Type B pancreatic cell (in vitro differentiated cells): ENCODE measurements at regions not wholly inside any gene's neighbourhood (a gene's known extent, or its start where the extent isn't known, plus 50 kb on each side); places are given as distances from the start of the nearest gene placed in this dataset.
A peak's percentile ranks its signal among the peaks of the same experiment; 100 is the strongest.

ENCODE experiments used
- DNase-seq: peaks from one replicate; pipeline ENCODE4 v3.0.0; 2021; ENCODE audit warnings: mixed read lengths; ENCODE audit not compliant: unreplicated experiment; ENCODE audit errors: extremely low spot score
- H3K27ac Mint-ChIP-seq: 2 replicates; pipeline ENCODE4 v1.8.0; 2021; ENCODE audit warnings: mild to moderate bottlenecking, mixed read lengths
- H3K27me3 Mint-ChIP-seq: 2 replicates; pipeline ENCODE4 v1.8.0; 2021; ENCODE audit warnings: mixed read lengths
- H3K36me3 Mint-ChIP-seq: 2 replicates; pipeline ENCODE4 v1.8.0; 2021; ENCODE audit warnings: mixed read lengths
- H3K4me1 Mint-ChIP-seq: one replicate; pipeline ENCODE4 v1.8.0; 2021; ENCODE audit warnings: mixed read lengths; ENCODE audit not compliant: unreplicated experiment
- H3K4me3 Mint-ChIP-seq: 2 replicates; pipeline ENCODE4 v1.8.0; 2021; ENCODE audit warnings: mild to moderate bottlenecking, mixed read lengths
- H3K9me3 Mint-ChIP-seq: 2 replicates; pipeline ENCODE4 v1.8.0; 2021; ENCODE audit warnings: mixed read lengths
- TF ChIP-seq, protein P1 (sequence below): fragments of 200-600 bp; sonication (generic); conservative IDR thresholded peaks from 2 replicates; pipeline ENCODE4 v1.5.0; 2021; ENCODE audit warnings: antibody characterized with exemption, mild to moderate bottlenecking

DNA sequence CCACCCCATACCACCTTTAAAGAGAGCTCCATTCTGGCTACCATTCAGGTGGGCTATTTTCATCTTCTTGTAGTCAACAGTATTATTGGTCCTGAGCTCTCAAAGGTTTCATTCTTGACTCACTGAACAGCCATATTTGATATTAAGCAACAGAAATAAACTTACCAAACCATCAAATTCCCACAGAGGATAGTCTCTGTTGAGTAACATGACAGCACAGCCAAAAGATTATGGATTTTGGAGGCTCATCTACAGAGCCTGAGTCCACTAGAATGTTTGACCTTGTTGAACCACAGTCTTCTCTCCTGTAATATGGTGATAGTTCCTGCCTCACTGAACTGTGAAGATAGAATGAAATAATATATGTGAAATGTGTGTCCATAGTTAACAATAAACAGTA lies 276.3 kb upstream of the LDB2 start:
- H3K27ac Mint-ChIP-seq: no peak overlapping the region
- H3K4me3 Mint-ChIP-seq: no peak overlapping the region
- TF ChIP-seq, protein P1, sequence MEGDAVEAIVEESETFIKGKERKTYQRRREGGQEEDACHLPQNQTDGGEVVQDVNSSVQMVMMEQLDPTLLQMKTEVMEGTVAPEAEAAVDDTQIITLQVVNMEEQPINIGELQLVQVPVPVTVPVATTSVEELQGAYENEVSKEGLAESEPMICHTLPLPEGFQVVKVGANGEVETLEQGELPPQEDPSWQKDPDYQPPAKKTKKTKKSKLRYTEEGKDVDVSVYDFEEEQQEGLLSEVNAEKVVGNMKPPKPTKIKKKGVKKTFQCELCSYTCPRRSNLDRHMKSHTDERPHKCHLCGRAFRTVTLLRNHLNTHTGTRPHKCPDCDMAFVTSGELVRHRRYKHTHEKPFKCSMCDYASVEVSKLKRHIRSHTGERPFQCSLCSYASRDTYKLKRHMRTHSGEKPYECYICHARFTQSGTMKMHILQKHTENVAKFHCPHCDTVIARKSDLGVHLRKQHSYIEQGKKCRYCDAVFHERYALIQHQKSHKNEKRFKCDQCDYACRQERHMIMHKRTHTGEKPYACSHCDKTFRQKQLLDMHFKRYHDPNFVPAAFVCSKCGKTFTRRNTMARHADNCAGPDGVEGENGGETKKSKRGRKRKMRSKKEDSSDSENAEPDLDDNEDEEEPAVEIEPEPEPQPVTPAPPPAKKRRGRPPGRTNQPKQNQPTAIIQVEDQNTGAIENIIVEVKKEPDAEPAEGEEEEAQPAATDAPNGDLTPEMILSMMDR: no peak
- H3K36me3 Mint-ChIP-seq: peaks cover 4% of the 10 kb centered on the region
- peaks cover 6% of the 10 kb centered on the region for H3K4me1 Mint-ChIP-seq
- no peak for DNase-seq
- no peaks in the 10 kb centered on the region for H3K9me3 Mint-ChIP-seq
- H3K27me3 Mint-ChIP-seq: no peaks in the 10 kb centered on the region

DNA sequence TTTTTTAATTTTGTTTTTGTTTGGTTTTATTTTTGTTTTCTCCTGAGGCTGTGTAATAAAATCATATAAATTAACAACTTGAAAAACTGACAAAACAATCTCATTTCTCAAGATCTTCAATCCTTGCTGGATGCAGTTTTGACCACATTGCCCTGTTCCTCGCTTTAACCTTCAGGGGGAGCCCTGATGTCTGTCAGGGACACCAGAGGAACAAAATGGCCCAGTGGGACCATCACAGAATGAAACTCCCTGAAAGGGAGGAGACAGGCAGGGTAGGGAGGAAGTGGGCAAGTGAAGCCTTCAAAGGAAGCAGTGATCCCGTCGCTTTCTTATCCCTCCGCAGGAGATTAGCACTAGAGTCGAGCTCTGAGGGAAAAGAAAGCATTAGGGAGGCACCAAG lies 274.9 kb upstream of the LDB2 start:
- H3K4me3 Mint-ChIP-seq: no peak overlapping the region
- TF ChIP-seq, protein P1: peak; percentile 49
- no peaks in the 10 kb centered on the region for H3K27me3 Mint-ChIP-seq
- peaks cover 4% of the 10 kb centered on the region for H3K36me3 Mint-ChIP-seq
- H3K27ac Mint-ChIP-seq: no peak overlapping the region
- peaks cover 15% of the 10 kb centered on the region for H3K4me1 Mint-ChIP-seq
- no peaks in the 10 kb centered on the region for H3K9me3 Mint-ChIP-seq
- DNase-seq: no peak

DNA sequence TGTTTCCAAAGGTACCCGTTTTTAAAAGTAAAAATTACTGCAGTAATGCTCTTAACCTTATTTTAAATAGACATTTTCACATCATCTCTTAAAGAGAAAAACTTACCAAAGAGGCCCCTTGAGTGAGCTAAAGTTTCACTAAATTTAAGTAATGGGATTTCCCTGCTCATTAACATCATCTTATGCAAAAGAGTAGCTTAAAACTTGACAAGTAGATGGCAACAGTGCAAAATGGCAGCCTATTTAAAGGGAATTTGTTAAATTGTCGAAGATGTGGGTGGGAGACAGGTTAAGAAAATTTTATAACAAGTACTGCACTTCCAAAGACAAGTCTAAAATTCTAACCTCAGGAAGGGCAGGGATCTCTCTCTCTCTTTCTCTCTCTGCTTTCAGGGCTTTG lies 271.7 kb upstream of the LDB2 start:
- Mint-ChIP-seq H3K4me3 (no peak overlapping the region), H3K4me1 (peaks cover 29% of the 10 kb centered on the region), H3K27me3 (no peaks in the 10 kb centered on the region), H3K36me3 (no peaks in the 10 kb centered on the region), H3K27ac (no peak overlapping the region), H3K9me3 (no peaks in the 10 kb centered on the region)
- no peak for DNase-seq
- TF ChIP-seq, protein P1: no peak

DNA sequence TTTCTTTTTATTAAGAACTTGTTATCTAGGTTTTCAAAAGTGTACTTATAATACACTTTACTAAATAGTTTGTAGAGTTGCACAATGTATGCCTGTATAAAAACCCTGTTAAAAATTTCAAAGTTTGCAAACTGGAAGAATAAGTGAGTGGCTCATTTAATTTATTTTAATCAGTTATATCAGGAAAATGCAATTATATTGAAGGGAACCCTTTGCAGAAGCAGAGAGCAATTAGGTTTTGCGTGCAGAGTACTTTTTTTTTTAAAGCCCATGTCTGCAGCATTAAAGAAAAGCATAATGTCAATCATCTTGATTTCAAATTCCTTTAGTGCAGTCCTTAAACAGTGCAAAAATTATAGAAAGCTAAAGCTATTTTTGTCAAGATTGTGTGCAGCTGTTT lies 271.3 kb upstream of the LDB2 start:
- Mint-ChIP-seq H3K27me3 (no peaks in the 10 kb centered on the region), H3K4me1 (peaks cover 29% of the 10 kb centered on the region)

DNA sequence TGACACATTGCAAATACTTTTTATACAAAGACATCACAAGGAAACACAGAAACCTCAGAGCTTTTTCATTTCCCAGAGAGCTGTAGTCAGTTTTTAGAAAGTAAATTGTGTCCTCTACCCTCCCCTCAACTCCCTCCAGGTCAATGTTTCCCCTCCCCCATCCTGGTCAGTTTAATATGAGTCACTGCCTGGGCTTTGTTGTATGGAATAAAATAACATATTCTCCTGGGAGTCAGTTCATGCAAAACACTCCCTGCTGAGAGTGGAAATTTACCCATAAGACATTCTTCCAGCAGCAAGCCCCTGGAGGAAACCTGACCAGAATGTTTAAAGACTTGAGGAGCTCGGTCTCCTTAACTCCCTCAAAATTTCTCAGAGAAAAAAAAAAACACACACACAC lies 270.1 kb upstream of the LDB2 start:
- H3K27ac Mint-ChIP-seq: no peak overlapping the region
- DNase-seq: no peak

More for the DNA sequence above, 271.3 kb upstream of the LDB2 start:
- DNase-seq: no peak
- Mint-ChIP-seq H3K4me3 (no peak overlapping the region), H3K36me3 (no peaks in the 10 kb centered on the region), H3K27ac (no peak overlapping the region), H3K9me3 (no peaks in the 10 kb centered on the region)
- TF ChIP-seq, protein P1: no peak

More for the DNA sequence above, 270.1 kb upstream of the LDB2 start:
- Mint-ChIP-seq H3K36me3 (no peaks in the 10 kb centered on the region), H3K27me3 (no peaks in the 10 kb centered on the region), H3K9me3 (peaks cover 6% of the 10 kb centered on the region), H3K4me1 (peaks cover 29% of the 10 kb centered on the region), H3K4me3 (no peak overlapping the region)
- TF ChIP-seq, protein P1: no peak
